CD14-positive monocyte (primary cell): ENCODE measurements at regions not wholly inside any gene's neighbourhood (a gene's known extent, or its start where the extent isn't known, plus 50 kb on each side); places are given as distances from the start of the nearest gene placed in this dataset.

Source experiments
- DNase-seq, 3 donors: peaks; one replicate each; pipeline ENCODE4 v3.0.0-alpha.2; 2011 to 2022
- H2AFZ ChIP-seq: 2 replicates; pipeline ENCODE4 v1.6.0; 2012; ENCODE audit warnings: mild to moderate bottlenecking, low read depth, low read length, inconsistent platforms; ENCODE audit not compliant: insufficient read depth, poor library complexity, severe bottlenecking
- H3K27ac ChIP-seq, 2 donors: 1 replicate in 1 of 2; 2 replicates in 1 of 2; pipeline ENCODE4 v1.5.1; 2012 to 2013; ENCODE audit warnings: low read length in 2 of 2, control low read depth in 1 of 2, inconsistent platforms in 1 of 2, low read depth in 1 of 2, mild to moderate bottlenecking in 1 of 2
- H3K27me3 ChIP-seq, 2 donors: one replicate each; pipeline versions ENCODE4 v1.6.0 to v1.6.1; 2011 to 2013; ENCODE audit warnings: low read length in 2 of 2; ENCODE audit not compliant: control insufficient read depth in 2 of 2, insufficient read depth in 2 of 2
- H3K36me3 ChIP-seq, 2 donors: replicated peaks in 1 of 2; 1 replicate in 1 of 2; 2 replicates in 1 of 2; pipeline versions ENCODE4 v1.5.1 to v1.6.1; 2012 to 2013; ENCODE audit warnings: low read length in 2 of 2, control low read depth in 1 of 2, inconsistent platforms in 1 of 2, mild to moderate bottlenecking in 1 of 2; ENCODE audit not compliant: insufficient read depth in 2 of 2, control insufficient read depth in 1 of 2
- H3K4me1 ChIP-seq, 2 donors: 1 replicate in 1 of 2; 2 replicates in 1 of 2; pipeline versions ENCODE4 v1.5.1 to v1.6.1; 2012 to 2013; ENCODE audit warnings: low read length in 2 of 2, control low read depth in 1 of 2, inconsistent platforms in 1 of 2, mild to moderate bottlenecking in 1 of 2, moderate library complexity in 1 of 2; ENCODE audit not compliant: insufficient read depth in 2 of 2, control insufficient read depth in 1 of 2
- H3K4me2 ChIP-seq: replicated peaks from 2 replicates; pipeline ENCODE3; 2012; ENCODE audit warnings: low read length, moderate library complexity, mild to moderate bottlenecking; ENCODE audit not compliant: poor library complexity, severe bottlenecking; ENCODE audit errors: extremely low read depth
- H3K4me3 ChIP-seq, 3 experiments: fragments of 200-600 bp in 1 of 3; sonication (generic) in 1 of 3; replicated peaks in 1 of 3; 1 replicate in 2 of 3; 2 replicates in 1 of 3; pipeline ENCODE4 v1.5.1; 2011 to 2013; ENCODE audit warnings: low read length in 3 of 3, mild to moderate bottlenecking in 3 of 3, control low read depth in 2 of 3, low read depth in 2 of 3, inconsistent platforms in 1 of 3, moderate library complexity in 1 of 3
- H3K79me2 ChIP-seq: 2 replicates; pipeline ENCODE4 v1.6.0; 2012; ENCODE audit warnings: mild to moderate bottlenecking, control low read depth, inconsistent platforms, low read length, moderate library complexity; ENCODE audit not compliant: insufficient read depth
- H3K9ac ChIP-seq: 2 replicates; pipeline ENCODE4 v1.6.0; 2017; ENCODE audit warnings: low read length, mild to moderate bottlenecking; ENCODE audit not compliant: insufficient read depth, poor library complexity, severe bottlenecking
- H3K9me3 ChIP-seq, 2 donors: replicated peaks in 1 of 2; 1 replicate in 1 of 2; 2 replicates in 1 of 2; pipeline versions ENCODE4 v1.5.1 to v1.6.1; 2012 to 2013; ENCODE audit warnings: low read length in 2 of 2, control low read depth in 1 of 2; ENCODE audit not compliant: control insufficient read depth in 1 of 2, insufficient read depth in 1 of 2
- H4K20me1 ChIP-seq: 2 replicates; pipeline ENCODE4 v1.6.0; 2012; ENCODE audit warnings: mild to moderate bottlenecking, low read length, control low read depth, moderate library complexity; ENCODE audit not compliant: insufficient read depth
- H3K27ac Mint-ChIP-seq, 7 donors: one replicate each; pipeline ENCODE4 v1.8.0; 2020; ENCODE audit warnings: mild to moderate bottlenecking in 7 of 7, mixed read lengths in 7 of 7, moderate library complexity in 6 of 7, inconsistent platforms in 2 of 7
- H3K27me3 Mint-ChIP-seq, 3 donors: one replicate each; pipeline ENCODE4 v1.8.0; 2021 to 2022; ENCODE audit warnings: low read depth in 3 of 3, mild to moderate bottlenecking in 3 of 3, mixed read lengths in 3 of 3, moderate library complexity in 3 of 3, inconsistent platforms in 1 of 3
- H3K36me3 Mint-ChIP-seq, 2 donors: one replicate each; pipeline ENCODE4 v1.8.0; 2020; ENCODE audit warnings: mixed read lengths in 2 of 2, inconsistent platforms in 1 of 2, mild to moderate bottlenecking in 1 of 2
- H3K4me1 Mint-ChIP-seq: one replicate; pipeline ENCODE4 v1.8.0; 2020; ENCODE audit warnings: mild to moderate bottlenecking, mixed read lengths
- H3K4me3 Mint-ChIP-seq, 2 donors: one replicate each; pipeline ENCODE4 v1.8.0; 2020; ENCODE audit warnings: mild to moderate bottlenecking in 2 of 2, mixed read lengths in 2 of 2, moderate library complexity in 1 of 2
- H3K9me3 Mint-ChIP-seq, 7 donors: one replicate each; pipeline ENCODE4 v1.8.0; 2020 to 2022; ENCODE audit warnings: mixed read lengths in 7 of 7, mild to moderate bottlenecking in 6 of 7, moderate library complexity in 6 of 7, inconsistent platforms in 2 of 7
- WGBS: methylation state at CpG from one replicate; pipeline ENCODE4 v1.1.5; 2013; ENCODE audit warnings: missing lambda C conversion rate; ENCODE audit not compliant: insufficient coverage; 5-methylcytosine and 5-hydroxymethylcytosine counted together
- intact Hi-C, 2 donors: fragments of 100-400 bp; cut with micrococcal nuclease; formaldehyde crosslinking; loops; one replicate each; pipeline versions ENCODE4 v1.15.0 to v1.15.1; 2023
- TF ChIP-seq, protein P1 (sequence below): fragments of 200-600 bp; IDR thresholded peaks from one replicate; pipeline ENCODE4 v1.8.0; 2022; ENCODE audit warnings: antibody characterized with exemption, mild to moderate bottlenecking

DNA sequence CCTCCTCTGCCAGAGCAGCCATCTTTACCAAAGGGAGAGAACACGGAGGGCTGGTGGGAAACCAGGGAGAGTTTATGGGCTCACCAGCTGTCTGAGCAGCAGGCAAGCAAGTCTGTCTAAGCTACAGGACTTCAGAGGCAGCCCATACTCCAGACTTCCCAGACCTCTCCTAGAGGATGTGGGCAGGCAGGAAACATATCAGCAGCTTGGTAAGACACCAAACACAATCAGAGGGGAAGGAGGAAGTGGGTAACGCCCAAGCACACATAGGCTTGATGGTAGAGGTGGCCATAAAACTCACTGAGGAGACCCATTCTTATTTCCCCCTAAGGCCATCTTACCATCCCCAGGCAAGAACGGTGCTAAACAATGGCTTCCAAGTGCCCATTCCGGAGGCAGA is 143.1 kb upstream of the ARID1B start:
- H3K27me3 Mint-ChIP-seq, result peaks cover 0 to 2% (median 0%) of the 10 kb centered on the region in 3 donors
- Histone ChIP-seq H3K27ac (no peak overlapping the region), H2AFZ (peak overlapping the region; percentile 72), H4K20me1 (no peaks in the 10 kb centered on the region), H3K79me2 (no peaks in the 10 kb centered on the region), H3K4me1 (peaks cover 0 to 15% of the 10 kb centered on the region in 2 donors), H3K36me3 (no peaks in the 10 kb centered on the region), H3K9ac (no peak overlapping the region), H3K9me3 (peaks cover 0 to 5% of the 10 kb centered on the region in 2 donors), H3K4me3 (no peak overlapping the region), H3K4me2 (no peak overlapping the region), H3K27me3 (no peaks in the 10 kb centered on the region)
- TF ChIP-seq, protein P1, sequence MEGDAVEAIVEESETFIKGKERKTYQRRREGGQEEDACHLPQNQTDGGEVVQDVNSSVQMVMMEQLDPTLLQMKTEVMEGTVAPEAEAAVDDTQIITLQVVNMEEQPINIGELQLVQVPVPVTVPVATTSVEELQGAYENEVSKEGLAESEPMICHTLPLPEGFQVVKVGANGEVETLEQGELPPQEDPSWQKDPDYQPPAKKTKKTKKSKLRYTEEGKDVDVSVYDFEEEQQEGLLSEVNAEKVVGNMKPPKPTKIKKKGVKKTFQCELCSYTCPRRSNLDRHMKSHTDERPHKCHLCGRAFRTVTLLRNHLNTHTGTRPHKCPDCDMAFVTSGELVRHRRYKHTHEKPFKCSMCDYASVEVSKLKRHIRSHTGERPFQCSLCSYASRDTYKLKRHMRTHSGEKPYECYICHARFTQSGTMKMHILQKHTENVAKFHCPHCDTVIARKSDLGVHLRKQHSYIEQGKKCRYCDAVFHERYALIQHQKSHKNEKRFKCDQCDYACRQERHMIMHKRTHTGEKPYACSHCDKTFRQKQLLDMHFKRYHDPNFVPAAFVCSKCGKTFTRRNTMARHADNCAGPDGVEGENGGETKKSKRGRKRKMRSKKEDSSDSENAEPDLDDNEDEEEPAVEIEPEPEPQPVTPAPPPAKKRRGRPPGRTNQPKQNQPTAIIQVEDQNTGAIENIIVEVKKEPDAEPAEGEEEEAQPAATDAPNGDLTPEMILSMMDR, result no peak
- peaks cover 16% of the 10 kb centered on the region for H3K4me1 Mint-ChIP-seq
- intact Hi-C loops, result no loop called here
- DNase-seq, result no peak
- no peak overlapping the region for H3K4me3 Mint-ChIP-seq
- WGBS, result 93% methylated on average over 3 of the region's 4 CpGs
- H3K27ac Mint-ChIP-seq, result no peak overlapping the region
- H3K36me3 Mint-ChIP-seq, result no peaks in the 10 kb centered on the region
- H3K9me3 Mint-ChIP-seq, result peaks cover 0 to 9% (median under 1%) of the 10 kb centered on the region in 7 donors

DNA sequence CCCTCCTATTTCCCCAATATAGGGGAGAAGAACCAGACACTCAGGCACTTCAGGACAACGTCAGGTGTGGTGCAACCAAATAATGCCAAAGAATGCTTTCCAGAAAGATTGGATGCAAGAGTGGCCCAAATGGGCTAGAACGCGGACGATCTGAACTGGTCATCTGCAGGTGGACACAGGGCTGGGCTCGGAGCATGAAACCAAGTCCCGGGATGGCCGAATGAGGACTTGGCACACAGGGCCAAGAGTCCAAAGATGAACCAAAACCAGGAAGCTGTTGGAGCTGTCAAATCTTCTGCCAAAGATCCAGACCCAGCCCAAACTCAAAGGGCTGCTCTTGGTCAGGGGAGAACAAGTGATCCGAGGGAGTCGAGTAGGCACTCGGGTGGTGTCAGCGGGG is 143.9 kb upstream of the ARID1B start:
- Mint-ChIP-seq H3K4me1 (peaks cover 16% of the 10 kb centered on the region), H3K36me3 (no peaks in the 10 kb centered on the region), H3K27ac (no peak overlapping the region), H3K9me3 (peaks cover 0 to 9% (median 0%) of the 10 kb centered on the region in 7 donors), H3K27me3 (peaks cover 0 to 2% (median 0%) of the 10 kb centered on the region in 3 donors), H3K4me3 (no peak overlapping the region)
- Histone ChIP-seq H3K4me2 (no peak overlapping the region), H3K9ac (no peak overlapping the region), H4K20me1 (no peaks in the 10 kb centered on the region), H3K27ac (no peak overlapping the region), H3K27me3 (no peaks in the 10 kb centered on the region), H2AFZ (no peak overlapping the region), H3K79me2 (no peaks in the 10 kb centered on the region), H3K4me3 (no peak overlapping the region), H3K4me1 (peaks cover 0 to 15% of the 10 kb centered on the region in 2 donors), H3K36me3 (no peaks in the 10 kb centered on the region), H3K9me3 (peaks cover 0 to 5% of the 10 kb centered on the region in 2 donors)
- TF ChIP-seq, protein P1, result no peak
- DNase-seq, result no peak
- intact Hi-C loops, result no loop called here
- 95% methylated on average over 11 of the region's 11 CpGs for WGBS
